ENCODE measurements at regions not wholly inside any gene's neighbourhood (a gene's known extent, or its start where the extent isn't known, plus 50 kb on each side); places are given as distances from the start of the nearest gene placed in this dataset.

- peak; percentile 85 for DNase-seq
These were observed 132.0 kb upstream of the IL12A start for GRCh38 chr3:159856590-159857104.

- DNase-seq = no peak
These were observed 130.8 kb upstream of the IL12A start for GRCh38 chr3:159857840-159858239.

DNA sequence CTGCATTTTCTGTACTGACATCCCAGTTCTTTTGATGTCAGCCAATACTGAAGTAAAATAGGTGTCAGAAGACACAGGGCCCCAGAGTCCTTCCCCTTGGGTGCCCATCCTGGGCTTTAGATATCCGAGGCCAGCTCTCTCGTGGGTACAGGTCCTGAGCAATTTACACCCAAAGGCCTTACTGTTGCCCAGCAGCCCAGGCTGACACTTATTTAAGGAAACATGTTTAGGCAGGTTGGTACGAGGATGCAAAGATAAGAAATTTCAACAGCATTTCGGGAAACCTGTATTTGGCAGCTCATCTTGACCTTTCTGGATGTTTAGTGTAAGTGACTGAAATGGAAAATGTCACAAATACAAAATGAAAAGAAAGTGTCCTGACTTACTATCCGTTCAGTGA lies 130.0 kb upstream of the IL12A start:
- no peak for DNase-seq

- no peak for DNase-seq
These were observed 129.2 kb upstream of the IL12A start for GRCh38 chr3:159859424-159859823.

DNA sequence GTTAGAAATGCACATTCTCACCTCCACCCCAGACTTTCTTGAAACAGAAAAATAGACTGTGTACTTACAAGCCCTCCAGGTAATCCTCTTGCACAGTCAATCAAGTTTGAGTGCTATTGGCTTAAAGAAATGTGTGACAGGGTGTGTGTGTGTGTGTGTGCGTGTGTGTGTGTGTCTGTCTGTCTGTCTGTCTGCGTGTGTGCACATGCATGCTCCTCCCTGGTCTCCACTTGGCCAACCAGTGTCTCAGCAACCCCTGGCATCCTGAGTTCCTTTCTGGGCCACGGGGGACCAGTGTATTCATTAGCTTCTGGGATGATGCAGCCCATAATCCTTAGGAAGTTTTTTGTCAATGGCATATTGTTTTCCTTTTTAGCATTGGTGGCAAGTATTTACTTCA lies 128.8 kb upstream of the IL12A start:
- DNase-seq = no peak

DNA sequence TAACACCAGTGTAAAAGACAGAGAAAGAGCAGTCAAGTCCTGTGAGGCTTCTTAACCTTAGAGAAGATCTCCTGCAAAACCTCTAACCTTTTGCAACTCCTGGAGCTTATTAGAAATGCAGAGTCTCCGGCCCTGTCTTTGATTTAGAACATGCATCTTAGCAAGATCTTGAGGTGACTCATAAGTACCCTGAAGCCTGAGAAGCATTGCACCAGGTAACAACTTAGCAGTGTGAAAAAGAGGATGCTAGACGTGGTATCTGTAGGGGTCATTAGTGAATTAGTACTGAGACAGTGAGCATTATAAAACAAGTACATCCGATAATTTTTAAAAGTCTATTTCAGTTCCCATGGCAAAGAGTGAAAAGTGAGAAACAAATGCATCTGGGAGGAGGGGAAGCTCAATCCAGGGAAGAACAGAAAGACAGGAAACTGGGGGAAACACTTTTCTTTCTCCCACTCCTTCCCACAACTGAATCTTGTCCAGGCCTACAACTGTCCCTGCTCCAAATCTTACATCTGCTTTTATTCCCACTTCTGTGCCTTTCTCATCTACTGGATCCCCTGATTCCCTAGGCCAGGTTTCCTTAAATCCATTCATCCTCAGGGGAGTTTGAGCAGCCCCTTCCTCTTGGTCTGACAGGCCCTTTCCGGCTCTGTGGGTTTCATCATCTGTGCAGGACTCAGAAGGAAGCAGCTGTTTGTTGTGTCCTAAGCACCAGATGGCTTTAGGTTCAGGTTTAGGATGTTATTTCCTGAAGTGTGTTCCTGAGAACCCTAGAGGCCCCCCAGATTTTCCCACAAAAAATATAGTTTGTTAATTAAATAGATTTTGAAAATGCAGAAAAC lies 128.1 kb upstream of the IL12A start:
- no peak for DNase-seq

DNA sequence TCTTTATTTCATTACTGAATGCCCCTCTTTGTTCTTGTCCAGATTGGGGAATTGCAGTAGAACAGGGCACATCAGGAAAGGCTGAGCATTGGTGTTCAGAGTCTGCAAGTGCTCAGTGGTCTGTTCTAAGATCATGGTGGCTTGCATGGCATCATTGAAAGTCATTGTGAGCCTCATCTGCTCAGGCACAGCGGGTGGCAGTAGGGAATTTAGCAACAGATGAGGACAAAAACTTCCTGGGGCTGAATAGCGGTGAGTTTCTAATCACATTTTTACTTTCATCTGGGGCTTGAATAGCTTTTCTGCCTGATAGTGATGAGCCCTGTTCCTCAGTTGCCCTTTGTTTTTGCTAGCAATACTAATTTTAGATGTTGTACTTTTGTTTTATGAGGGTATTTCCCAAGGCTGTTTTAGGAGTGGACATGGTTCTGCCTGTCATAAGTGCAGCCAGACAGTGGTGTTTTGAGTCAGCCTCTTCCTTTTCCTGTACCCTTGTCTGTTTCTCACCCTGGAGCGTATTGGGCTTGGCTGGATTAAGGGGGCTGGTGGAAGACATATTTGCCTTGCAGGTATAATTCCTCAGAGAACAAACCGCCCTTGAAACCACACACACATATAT lies 127.2 kb upstream of the IL12A start:
- DNase-seq = no peak

- DNase-seq = no peak
These were observed 123.5 kb upstream of the IL12A start for GRCh38 chr3:159865041-159865579.

DNA sequence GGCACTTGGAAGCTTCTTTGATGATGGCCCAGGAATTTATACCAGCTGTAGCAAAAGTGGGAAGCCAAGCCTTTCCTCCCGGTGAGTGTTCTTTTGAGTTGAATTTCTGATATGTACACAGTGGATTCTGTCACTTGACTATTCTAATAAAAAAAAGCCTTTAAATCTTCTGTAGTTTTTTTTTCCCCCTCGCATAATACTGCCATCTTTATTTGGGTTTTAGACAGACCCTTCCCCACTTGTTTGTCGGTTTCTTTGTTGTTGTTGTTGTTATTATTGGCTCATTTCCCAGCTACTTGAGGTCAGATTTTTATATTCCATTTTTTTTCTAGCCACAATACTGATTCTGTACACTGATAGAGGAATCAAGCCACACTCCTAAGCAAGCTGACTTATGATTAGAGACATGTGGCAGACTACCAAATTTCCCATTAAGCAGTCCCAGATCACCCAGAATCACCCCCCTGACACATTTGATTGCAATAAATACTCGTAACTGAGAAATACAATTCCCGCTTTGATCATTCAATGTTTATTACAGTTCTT lies 122.4 kb upstream of the IL12A start:
- no peak for DNase-seq

DNA sequence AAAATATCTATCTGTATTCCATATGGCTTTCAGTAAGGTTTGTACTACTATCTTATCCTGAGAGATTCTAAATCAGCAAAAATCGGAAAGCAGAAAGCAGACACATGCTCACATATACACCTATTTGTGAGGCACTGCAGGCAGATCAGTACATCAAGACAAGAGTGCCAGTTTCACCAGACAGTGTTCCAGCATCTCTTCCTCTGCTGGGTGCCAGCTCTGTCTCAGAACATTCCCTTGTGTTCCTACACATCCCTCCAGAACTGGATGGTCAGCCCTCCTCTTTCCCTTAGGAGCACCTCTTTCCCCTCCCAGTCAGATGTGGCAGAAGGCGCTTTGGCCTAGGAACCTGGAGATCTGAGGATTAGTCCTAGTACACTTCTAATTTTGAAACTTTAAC lies 121.3 kb upstream of the IL12A start:
- DNase-seq = no peak

- no peak for DNase-seq
These were observed 117.9 kb upstream of the IL12A start for GRCh38 chr3:159870723-159871122.

DNA sequence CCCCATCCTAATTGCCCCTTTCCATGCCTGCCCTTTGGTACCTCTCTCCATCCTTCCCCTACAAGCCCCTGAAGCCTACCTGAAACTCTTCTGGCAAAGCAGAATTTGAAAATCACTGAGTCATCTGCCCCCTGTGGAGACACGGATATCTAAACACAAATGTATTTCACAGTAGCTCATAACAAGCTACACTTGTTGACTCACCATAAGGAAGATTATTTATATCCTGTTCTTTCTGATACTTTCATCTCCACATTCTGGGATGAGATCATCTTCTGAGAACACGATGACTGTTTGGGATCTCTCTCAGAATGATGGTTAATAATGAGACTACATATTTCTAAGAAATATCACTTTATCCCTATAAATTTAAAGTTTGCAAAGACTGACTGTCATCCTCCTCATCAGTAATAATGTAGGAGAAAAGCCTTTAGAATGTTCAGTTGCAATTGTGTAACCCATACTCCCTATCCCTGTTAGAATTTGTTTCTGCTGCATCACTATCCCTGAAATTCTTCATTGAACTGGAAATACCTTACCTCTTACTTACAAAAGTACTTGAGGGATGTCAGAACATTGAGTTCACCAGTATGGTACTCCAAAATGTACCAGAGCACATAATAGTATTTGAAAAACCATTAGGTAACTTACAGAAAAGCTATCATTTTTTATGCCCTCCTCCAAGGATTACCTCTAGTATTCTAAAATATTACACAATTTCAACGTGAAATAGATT lies 116.1 kb upstream of the IL12A start:
- DNase-seq = peak; percentile 28

DNA sequence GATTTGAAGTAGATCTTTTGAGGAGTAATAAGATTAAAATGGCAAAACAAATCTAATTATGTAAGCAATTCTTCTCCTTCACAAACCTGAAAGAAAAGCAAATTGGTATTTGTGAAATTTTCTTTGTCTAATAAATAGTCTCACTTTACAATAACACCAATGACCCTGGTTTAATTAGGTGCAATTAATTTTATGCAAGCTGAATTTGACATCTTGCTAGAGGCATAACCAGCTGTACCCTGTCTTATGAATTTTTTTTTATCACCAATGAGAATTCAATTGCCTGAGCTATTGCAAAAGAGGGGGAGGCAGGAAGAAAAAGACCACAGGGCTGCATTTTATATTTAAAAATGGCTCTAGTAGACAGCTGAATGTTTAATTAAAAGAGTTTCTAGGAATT lies 113.5 kb upstream of the IL12A start:
- DNase-seq = no peak

- DNase-seq = no peak
These were observed 110.7 kb upstream of the IL12A start for GRCh38 chr3:159877924-159878323.

- no peak for DNase-seq
These were observed 109.5 kb upstream of the IL12A start for GRCh38 chr3:159879146-159879545.

DNA sequence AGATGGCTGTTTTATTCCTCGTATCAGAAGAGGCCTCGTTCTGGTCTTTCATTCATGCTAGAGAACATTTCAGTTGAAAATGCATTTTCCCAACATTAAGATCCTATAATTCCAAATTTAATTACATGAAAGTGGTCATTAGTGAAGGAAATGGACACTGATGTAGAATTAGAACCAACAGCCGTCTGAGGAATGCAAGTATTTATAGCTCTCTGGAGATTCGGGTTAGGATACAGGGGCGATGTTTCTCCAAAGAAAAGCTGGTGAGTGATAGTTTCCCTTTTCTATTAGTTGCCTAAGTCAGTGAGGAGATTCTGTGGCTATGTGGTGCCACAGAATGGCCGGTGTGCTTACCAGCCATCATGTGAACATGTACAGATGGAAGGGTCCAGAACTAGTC lies 109.0 kb upstream of the IL12A start:
- no peak for DNase-seq

DNA sequence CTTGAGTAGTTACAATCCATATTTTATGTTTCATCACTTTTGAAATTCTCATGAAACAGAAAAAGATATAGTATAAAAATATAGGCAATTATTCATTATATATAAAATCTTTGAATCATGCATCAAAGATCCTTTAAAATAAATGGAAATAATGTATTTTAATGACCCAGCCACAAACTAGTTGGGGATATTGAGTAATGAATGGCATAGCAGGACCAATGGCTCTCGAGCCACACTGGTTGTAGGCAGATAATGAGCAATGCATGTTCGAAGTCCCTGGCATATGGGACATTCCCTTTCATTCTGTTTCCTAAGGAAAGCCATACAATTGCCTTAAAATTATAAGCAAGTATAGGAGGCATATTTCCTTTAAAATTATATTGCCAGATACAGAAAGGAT lies 107.4 kb upstream of the IL12A start:
- no peak for DNase-seq

DNA sequence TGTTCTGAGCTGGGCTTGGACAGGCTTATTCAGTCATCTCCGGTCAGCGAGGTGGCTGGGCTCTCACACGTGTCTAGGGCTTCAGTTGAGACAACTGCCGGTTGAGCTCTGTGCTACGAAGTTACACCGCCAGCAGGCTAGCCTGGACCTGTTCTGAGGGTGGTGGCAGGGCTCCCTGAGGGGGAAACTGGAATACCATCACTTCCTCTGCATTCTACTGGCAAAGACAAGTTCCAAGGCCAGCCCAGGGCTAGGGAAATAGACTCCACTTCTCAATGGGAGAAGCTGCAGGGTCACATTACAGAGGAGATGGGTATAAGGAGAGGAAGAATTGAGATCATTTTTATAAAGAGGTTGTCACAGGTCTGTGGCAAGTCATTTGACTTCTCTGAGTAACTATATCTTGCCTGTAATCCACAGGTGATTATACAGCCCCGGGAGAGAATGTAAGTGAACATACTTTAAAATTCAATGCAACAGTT lies 106.8 kb upstream of the IL12A start:
- DNase-seq = peak; percentile 68

DNA sequence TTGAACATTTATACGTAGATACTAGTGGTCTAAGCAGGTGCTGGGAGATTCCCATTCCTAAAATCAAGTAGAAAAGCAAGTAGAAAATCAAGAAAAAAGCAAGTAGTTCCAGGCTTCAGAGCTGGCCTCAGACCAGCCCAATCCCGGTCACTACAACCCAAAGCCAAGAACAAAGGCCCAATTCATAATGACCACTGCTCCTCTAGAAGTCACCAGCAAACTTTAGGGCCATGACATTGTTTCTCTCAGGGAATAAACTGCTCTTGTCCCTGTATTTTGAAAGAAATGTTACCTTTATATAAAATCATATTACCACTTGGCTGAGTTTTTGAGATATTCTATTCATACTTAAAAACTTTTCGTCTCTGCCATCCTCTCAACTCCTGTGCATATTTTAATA lies 106.3 kb upstream of the IL12A start:
- no peak for DNase-seq

- peak; percentile 91 for DNase-seq
These were observed 105.5 kb upstream of the IL12A start for GRCh38 chr3:159882790-159883779.

GRCh38 chr3:159884661-159885402 lies 103.8 kb upstream of the IL12A start:
- peak; percentile 35 for DNase-seq

Measured in NCI-H2107 (cell line).